HepG2 (cell line): ENCODE measurements at regions not wholly inside any gene's neighbourhood (a gene's known extent, or its start where the extent isn't known, plus 50 kb on each side); places are given as distances from the start of the nearest gene placed in this dataset.

Source experiments
- ATAC-seq: fragments of 200-7000 bp; cut with Tn5 transposase; 3 replicates; pipeline ENCODE4 v1.9.1; 2020; ENCODE audit warnings: mild to moderate bottlenecking, moderate library complexity
- BruUV-seq: library from RNA; stranded (reverse); fragments of 400-500 nt; replicated peaks from 2 replicates; lab custom pipeline; 2021; lab: Mats Ljungman, UMichigan
- CTCF ChIA-PET: fragments of 300-600 bp; formaldehyde crosslinking; extraction: SDS; loops from one replicate; lab custom pipeline; 2021; ENCODE audit warnings: low total read pairs, inconsistent platforms, low intra/inter-chr PET ratio; lab: Yijun Ruan, JAX
- POLR2A ChIA-PET: fragments of 350-600 bp; sonication (Branson Sonifier 250); formaldehyde crosslinking; loops from one replicate; lab custom pipeline; 2020; ENCODE audit warnings: antibody characterized with exemption, inconsistent platforms; lab: Yijun Ruan, JAX
- DNase-seq: peaks from one replicate; pipeline ENCODE4 v3.0.0-alpha.2; 2015; ENCODE audit warnings: low spot score
- FAIRE-seq: peaks from 3 replicates; lab custom pipeline; 2011; peaks lifted over from hg19 to GRCh38; lab: Jason Lieb, UNC
- H2AFZ ChIP-seq: one replicate; pipeline ENCODE4 v1.6.1; 2011; ENCODE audit warnings: low read length, inconsistent platforms
- H3K27ac ChIP-seq: fragments of 300-600 bp; 3 replicates; pipeline ENCODE4 v1.8.0; 2011; ENCODE audit warnings: mixed run types, mild to moderate bottlenecking, mixed read lengths, low read length, inconsistent platforms; ENCODE audit not compliant: insufficient read depth; ENCODE audit errors: extremely low read length
- H3K27me3 ChIP-seq, 2 experiments: fragments of 200-600 bp in 1 of 2; 2 replicates in 1 of 2; 3 replicates in 1 of 2; pipeline versions ENCODE4 v1.6.0 to v1.8.0; 2011; ENCODE audit warnings: low read length in 2 of 2, mild to moderate bottlenecking in 2 of 2, moderate library complexity in 2 of 2, inconsistent platforms in 1 of 2; ENCODE audit not compliant: insufficient read depth in 2 of 2, control insufficient read depth in 1 of 2
- H3K36me3 ChIP-seq, 2 experiments: fragments of 200-600 bp in 1 of 2; replicated peaks in 1 of 2; 2 replicates in 1 of 2; 3 replicates in 1 of 2; pipeline versions ENCODE4 v1.5.1 to v1.8.0; 2011; ENCODE audit warnings: low read length in 2 of 2, inconsistent platforms in 1 of 2; ENCODE audit not compliant: insufficient read depth in 2 of 2, control insufficient read depth in 1 of 2
- H3K4me1 ChIP-seq: 2 replicates; pipeline ENCODE4 v1.5.1; 2012; ENCODE audit warnings: low read length, inconsistent platforms; ENCODE audit not compliant: insufficient read depth
- H3K4me2 ChIP-seq: 2 replicates; pipeline ENCODE4 v1.6.0; 2011; ENCODE audit warnings: low read depth, low read length, inconsistent platforms
- H3K4me3 ChIP-seq, 3 experiments: fragments of 200-600 bp in 1 of 3; sonication (generic), shearing (Covaris generic) in 1 of 3; replicated peaks in 1 of 3; 2 replicates each; pipeline ENCODE4 v1.5.1; 2011 to 2016; ENCODE audit warnings: low read length in 3 of 3, inconsistent platforms in 2 of 3, low read depth in 2 of 3, mild to moderate bottlenecking in 2 of 3, control low read depth in 1 of 3, mixed read lengths in 1 of 3; ENCODE audit not compliant: insufficient read depth in 1 of 3
- H3K79me2 ChIP-seq: one replicate; pipeline ENCODE4 v1.6.1; 2011; ENCODE audit warnings: low read length, inconsistent platforms; ENCODE audit not compliant: insufficient read depth
- H3K9ac ChIP-seq: 2 replicates; pipeline ENCODE4 v1.6.0; 2011; ENCODE audit warnings: mild to moderate bottlenecking, low read depth, low read length, inconsistent platforms; ENCODE audit not compliant: insufficient read depth
- H3K9me3 ChIP-seq: 2 replicates; pipeline ENCODE4 v1.5.1; 2012; ENCODE audit warnings: mild to moderate bottlenecking, low read length
- H4K20me1 ChIP-seq: 2 replicates; pipeline ENCODE4 v1.6.0; 2011; ENCODE audit warnings: inconsistent platforms, mild to moderate bottlenecking, low read length, moderate library complexity; ENCODE audit not compliant: insufficient read depth
- FOXK1 ChIP-seq: sonication (generic); formaldehyde crosslinking; IDR thresholded peaks from 2 replicates; pipeline ENCODE4 v1.4.0; 2020; ENCODE audit warnings: low read depth, missing genetic modification reagents, borderline replicate concordance
- HOXA5 ChIP-seq: sonication (generic); formaldehyde crosslinking; IDR thresholded peaks from 2 replicates; pipeline ENCODE4 v1.4.0; 2020; ENCODE audit warnings: missing genetic modification reagents
- MATR3 ChIP-seq: sonication (generic); formaldehyde crosslinking; IDR thresholded peaks from 2 replicates; pipeline ENCODE4 v1.4.0; 2020; ENCODE audit warnings: missing genetic modification reagents
- TEAD2 ChIP-seq: sonication (generic); formaldehyde crosslinking; IDR thresholded peaks from 2 replicates; pipeline ENCODE4 v1.9.0; 2021; ENCODE audit warnings: missing genetic modification reagents
- TOE1 ChIP-seq: sonication (generic); formaldehyde crosslinking; IDR thresholded peaks from 2 replicates; pipeline ENCODE4 v1.4.0; 2020; ENCODE audit warnings: mild to moderate bottlenecking, missing genetic modification reagents
- ZBTB38 ChIP-seq: sonication (generic); formaldehyde crosslinking; IDR thresholded peaks from 2 replicates; pipeline ENCODE4 v1.5.1; 2020; ENCODE audit warnings: mild to moderate bottlenecking, missing genetic modification reagents
- ZNF326 ChIP-seq: sonication (generic); formaldehyde crosslinking; IDR thresholded peaks from 2 replicates; pipeline ENCODE4 v1.4.0; 2020; ENCODE audit warnings: missing genetic modification reagents, borderline replicate concordance
- ZNF367 ChIP-seq: sonication (generic); formaldehyde crosslinking; IDR thresholded peaks from 2 replicates; pipeline ENCODE4 v1.4.0; 2020; ENCODE audit warnings: missing genetic modification reagents, borderline replicate concordance
- ZNF782 ChIP-seq: sonication (generic); formaldehyde crosslinking; IDR thresholded peaks from 2 replicates; pipeline ENCODE4 v1.4.0; 2020; ENCODE audit warnings: missing genetic modification reagents, mild to moderate bottlenecking, borderline replicate concordance
- WGBS: methylation state at CpG from one replicate; pipeline ENCODE4 v1.1.6; 2017; ENCODE audit warnings: low lambda C conversion rate; 5-methylcytosine and 5-hydroxymethylcytosine counted together
- in situ Hi-C: cut with HindIII; loops from 2 replicates; pipeline ENCODE4 v1.10.0; 2017; ENCODE audit warnings: low pct_unique_long_range_greater_than_20kb; ENCODE audit not compliant: extremely low pct_ligation_motif_present
- intact Hi-C: fragments of 100-400 bp; cut with micrococcal nuclease; formaldehyde crosslinking; loops from one replicate; pipeline ENCODE4 v1.10.0; 2022; ENCODE audit not compliant: unreplicated experiment
- TF ChIP-seq, protein P1 (sequence below): IDR thresholded peaks from 2 replicates; pipeline ENCODE4 v1.6.1; 2016; ENCODE audit warnings: missing genetic modification reagents, missing compliant biosample characterization
- TF ChIP-seq, protein P2 (sequence below): IDR thresholded peaks from 2 replicates; pipeline ENCODE4 v1.6.1; 2016; ENCODE audit warnings: mild to moderate bottlenecking, missing biosample characterization, missing genetic modification reagents
- TF ChIP-seq, protein P3 (sequence below): sonication (generic); formaldehyde crosslinking; IDR thresholded peaks from 2 replicates; pipeline ENCODE4 v1.4.0; 2020; ENCODE audit warnings: missing genetic modification reagents

DNA sequence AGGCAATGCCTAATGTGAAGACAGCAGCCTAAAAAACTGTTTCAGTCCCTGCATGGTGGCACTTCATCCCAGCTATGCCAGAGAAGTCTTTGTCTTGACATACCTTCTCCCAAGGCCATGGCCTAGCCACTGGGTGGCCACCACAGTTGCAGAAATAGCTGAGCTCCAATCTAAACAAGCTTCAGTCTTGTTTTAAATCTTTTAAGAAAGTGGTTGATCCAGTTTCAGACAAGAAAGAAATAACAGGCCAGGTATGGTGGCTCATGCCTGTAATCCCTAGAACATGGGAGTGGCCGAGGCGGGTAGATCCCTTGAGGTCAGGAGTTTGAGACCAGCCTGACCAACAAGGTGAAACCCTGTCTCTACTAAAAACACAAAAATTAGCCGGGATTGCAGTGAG lies 600.0 kb upstream of the PLXNA2 start:
- H3K4me3 ChIP-seq, result no peak overlapping the region
- H3K27me3 ChIP-seq, result no peaks in the 10 kb centered on the region
- in situ Hi-C loops, result no loop called here
- TF ChIP-seq MATR3 (CRISPR knock-in tag), result no peak
- TF ChIP-seq, protein P1, sequence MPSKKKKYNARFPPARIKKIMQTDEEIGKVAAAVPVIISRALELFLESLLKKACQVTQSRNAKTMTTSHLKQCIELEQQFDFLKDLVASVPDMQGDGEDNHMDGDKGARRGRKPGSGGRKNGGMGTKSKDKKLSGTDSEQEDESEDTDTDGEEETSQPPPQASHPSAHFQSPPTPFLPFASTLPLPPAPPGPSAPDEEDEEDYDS (CRISPR knock-in tag), result no peak
- TF ChIP-seq, protein P2, sequence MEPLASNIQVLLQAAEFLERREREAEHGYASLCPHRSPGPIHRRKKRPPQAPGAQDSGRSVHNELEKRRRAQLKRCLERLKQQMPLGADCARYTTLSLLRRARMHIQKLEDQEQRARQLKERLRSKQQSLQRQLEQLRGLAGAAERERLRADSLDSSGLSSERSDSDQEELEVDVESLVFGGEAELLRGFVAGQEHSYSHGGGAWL (CRISPR knock-in tag), result no peak
- TF ChIP-seq ZNF326, result no peak
- TF ChIP-seq ZNF367, result no peak
- TF ChIP-seq, protein P3, sequence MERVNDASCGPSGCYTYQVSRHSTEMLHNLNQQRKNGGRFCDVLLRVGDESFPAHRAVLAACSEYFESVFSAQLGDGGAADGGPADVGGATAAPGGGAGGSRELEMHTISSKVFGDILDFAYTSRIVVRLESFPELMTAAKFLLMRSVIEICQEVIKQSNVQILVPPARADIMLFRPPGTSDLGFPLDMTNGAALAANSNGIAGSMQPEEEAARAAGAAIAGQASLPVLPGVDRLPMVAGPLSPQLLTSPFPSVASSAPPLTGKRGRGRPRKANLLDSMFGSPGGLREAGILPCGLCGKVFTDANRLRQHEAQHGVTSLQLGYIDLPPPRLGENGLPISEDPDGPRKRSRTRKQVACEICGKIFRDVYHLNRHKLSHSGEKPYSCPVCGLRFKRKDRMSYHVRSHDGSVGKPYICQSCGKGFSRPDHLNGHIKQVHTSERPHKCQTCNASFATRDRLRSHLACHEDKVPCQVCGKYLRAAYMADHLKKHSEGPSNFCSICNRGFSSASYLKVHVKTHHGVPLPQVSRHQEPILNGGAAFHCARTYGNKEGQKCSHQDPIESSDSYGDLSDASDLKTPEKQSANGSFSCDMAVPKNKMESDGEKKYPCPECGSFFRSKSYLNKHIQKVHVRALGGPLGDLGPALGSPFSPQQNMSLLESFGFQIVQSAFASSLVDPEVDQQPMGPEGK, result no peak
- TF ChIP-seq ZNF782 (CRISPR knock-in tag), result no peak
- TF ChIP-seq HOXA5 (CRISPR knock-in tag), result no peak
- TF ChIP-seq TEAD2 (CRISPR knock-in tag), result no peak
- TF ChIP-seq ZBTB38, result no peak
- TF ChIP-seq TOE1, result no peak
- no peak for TF ChIP-seq FOXK1 (CRISPR knock-in tag)
- H2AFZ ChIP-seq, result no peak overlapping the region
- ATAC-seq (no peak), FAIRE-seq (no peak), DNase-seq (no peak)
- no peak overlapping the region for H3K9ac ChIP-seq
- H3K4me2 ChIP-seq, result no peak overlapping the region
- POLR2A ChIA-PET, result no interaction called here
- H3K36me3 ChIP-seq, result no peaks in the 10 kb centered on the region
- no peak overlapping the region for H3K27ac ChIP-seq
- WGBS, result 21% methylated on average over 3 of the region's 3 CpGs
- H3K79me2 ChIP-seq, result no peaks in the 10 kb centered on the region
- H3K4me1 ChIP-seq, result no peaks in the 10 kb centered on the region
- H4K20me1 ChIP-seq, result no peaks in the 10 kb centered on the region
- no TSS peak for BruUV-seq
- CTCF ChIA-PET, result no interaction called here
- intact Hi-C loops, result no loop called here
- H3K9me3 ChIP-seq, result peaks cover 23% of the 10 kb centered on the region
